GM21515 (cell line): ENCODE measurements at regions not wholly inside any gene's neighbourhood (a gene's known extent, or its start where the extent isn't known, plus 50 kb on each side); places are given as distances from the start of the nearest gene placed in this dataset.

Experiments
- ATAC-seq: cut with Tn5 transposase; IDR thresholded peaks from one replicate; pipeline ENCODE4 v1.9.1; 2021; ENCODE audit not compliant: unreplicated experiment

DNA sequence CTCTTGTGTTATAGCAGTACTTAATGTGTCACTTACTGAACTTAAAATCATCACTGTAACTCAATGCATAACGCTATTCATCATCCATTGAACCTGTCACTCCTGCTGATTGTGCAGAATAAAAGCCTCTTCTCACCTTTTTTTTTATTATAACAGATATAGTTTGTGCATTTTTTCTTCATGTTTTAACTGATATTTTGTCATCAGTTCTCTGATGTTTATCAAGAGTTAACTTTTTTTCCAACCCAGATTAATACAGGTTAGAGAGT is 100.4 kb downstream of the SLIT2 start:
- ATAC-seq = no peak

DNA sequence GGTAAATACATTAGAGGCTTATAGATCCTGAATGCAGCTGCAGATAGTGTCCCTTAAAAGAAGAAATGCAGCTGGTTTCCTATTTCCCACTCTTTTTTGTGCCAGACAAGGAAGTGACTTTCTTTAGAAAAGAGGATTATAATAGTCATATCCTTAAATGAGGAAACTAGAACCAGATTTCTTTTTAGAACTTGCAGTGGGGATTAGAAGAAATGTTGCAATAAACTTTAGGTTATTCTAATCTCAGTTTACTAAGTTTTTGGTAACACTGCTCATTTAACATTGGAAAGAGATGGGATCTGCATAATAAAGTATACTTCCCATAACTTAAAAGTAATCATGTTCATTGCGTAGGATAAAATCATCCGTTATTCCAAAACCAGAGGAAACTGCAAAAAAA is 101.9 kb downstream of the SLIT2 start:
- ATAC-seq = no peak

DNA sequence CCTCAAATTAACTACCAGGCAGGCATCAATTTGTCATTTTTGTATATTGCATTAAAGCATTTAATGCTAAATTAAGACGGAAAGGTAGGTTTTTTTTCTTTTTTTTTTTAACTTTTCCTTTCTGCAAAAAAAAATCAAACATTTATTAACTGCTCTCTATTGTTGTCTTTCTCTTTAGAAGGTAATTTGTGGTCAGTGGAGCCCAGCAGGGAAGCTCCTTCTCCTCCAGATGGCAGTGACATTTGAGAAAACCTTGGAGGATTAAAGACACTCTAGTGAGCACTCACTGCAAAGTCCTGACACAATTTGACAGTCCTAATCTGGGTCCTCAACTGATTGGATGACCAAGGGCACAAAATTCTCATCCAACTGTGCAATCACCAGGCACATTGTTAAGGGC is 102.4 kb downstream of the SLIT2 start:
- no peak for ATAC-seq

DNA sequence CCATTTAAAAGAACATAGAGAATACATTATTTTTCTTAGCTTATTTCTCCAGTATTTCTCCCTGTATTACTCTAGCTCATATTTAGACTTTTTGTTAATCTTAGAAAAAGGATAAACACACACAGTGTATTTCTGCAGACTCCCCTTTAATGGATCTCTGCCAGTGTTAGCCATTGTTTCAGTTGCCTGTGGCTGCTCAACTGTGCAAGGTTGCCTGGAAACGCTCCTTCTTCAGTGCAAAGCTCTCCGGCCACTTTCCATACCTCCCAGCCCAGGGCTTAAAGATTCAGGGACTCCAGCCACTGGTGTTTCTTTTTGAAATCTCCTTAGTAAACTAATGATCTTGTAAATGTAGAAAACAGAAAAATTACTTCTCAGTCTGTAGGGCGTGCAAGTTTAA is 104.9 kb downstream of the SLIT2 start:
- ATAC-seq = no peak

DNA sequence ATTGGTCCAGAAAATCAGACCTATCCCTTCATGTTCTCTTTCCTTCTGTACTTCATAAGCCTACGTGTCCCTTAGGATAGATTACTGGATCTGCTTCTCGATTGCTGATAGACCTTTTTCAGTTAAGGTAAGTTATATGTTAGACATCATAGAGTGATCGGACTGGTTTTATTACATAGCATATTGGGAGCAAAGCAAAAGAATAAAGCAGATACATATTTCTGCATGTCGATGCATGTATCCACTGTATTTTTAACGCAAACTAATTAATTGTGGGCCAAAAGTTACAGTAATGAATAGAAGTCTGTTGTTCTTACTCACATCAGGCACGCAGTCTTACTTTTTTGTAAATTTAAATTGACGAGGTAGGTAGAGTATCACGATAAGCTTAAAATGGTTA is 106.4 kb downstream of the SLIT2 start:
- no peak for ATAC-seq

DNA sequence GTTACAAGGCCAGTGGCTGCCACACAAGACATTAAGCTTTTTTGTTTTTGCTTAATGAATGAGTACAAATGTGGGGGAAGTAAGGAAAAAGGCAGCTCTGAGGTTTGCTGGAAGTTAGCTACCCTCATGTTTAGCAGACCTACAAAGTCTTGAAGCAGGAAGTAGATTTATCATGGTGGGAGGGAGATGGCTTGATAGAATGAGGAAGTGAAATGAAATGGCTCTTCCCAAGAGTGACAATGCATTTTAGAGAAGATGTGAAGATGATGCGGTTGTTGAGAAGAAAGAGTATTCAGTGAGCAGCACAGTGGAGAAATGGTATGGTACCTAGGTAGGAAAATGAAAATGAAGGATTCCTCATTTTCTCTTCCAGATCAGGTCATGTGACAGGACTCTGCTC is 108.0 kb downstream of the SLIT2 start:
- peak; percentile 69 for ATAC-seq

DNA sequence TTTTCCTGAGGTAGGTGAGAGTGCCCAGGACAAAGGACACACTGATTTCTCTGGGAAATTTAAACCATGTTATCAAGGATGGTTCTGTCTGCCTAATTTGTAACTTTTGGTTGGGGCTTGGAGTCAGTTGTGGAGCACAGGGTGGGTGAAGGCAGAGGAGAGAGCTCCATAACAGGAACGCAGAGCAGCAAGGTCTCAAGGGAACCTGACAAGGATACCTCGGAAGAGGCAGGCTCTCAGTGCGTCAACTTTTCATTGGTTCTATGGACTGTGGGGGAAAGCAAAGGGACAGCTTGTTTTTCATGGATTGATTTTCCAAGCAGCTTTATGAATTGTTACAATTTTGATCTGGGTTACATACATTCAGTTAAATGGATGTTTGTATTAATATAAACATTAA is 110.4 kb downstream of the SLIT2 start:
- no peak for ATAC-seq

DNA sequence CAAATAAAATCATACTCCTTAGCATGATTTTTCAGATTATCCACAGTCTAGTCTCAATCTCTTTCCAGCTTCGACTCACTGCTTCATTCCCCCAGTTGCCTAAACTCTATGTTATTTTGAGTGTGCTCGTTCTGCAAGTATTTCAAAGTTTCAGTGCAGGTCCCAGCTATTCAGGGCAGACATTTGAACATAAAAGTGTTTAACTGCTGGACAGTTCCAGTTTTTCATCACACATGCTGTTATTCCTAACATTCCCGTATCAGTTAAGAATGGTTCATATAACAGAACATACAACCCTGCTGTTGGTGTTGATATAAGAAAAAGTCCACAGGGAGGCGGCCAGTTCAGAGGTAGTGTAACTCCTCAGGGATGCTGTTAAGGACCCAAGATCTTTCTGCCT is 113.3 kb downstream of the SLIT2 start:
- ATAC-seq = no peak

DNA sequence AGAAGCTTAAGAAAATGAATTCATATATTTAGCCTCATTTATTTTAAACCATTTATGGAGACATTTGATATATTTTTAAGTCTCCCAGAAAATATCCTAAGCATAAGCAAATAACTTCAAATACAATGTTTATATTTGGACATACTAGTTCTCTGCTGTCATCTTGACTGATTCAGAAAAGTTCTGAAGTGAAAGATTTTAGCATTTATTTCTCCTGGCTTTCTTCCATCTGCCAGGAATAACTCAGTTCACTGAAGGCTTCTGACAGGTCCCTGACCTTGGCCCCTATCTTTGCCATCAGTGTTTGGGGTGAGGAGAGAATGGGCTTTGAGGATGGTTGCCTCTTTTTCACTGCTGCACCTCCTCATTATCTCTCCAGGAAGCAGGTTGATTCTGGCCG is 115.7 kb downstream of the SLIT2 start:
- ATAC-seq = no peak

DNA sequence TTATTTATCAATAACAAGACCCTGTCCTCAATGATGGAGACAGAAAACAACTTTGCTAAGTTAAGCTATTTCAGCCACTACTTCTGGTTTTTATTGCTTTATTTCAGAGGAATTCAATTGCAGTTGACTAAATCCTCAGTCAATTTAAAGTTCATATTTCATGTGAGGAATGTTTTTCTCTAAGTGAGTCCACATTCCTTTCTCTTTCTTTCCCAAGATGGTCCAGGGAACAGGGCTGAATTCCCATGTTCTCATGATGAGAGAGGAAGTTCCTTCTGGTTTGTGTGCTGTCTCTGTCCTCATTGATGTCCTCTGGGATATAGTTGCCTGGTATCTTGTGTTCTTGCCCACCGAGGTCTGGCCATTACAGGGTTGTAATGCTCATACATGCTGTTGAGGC is 117.2 kb downstream of the SLIT2 start:
- no peak for ATAC-seq

DNA sequence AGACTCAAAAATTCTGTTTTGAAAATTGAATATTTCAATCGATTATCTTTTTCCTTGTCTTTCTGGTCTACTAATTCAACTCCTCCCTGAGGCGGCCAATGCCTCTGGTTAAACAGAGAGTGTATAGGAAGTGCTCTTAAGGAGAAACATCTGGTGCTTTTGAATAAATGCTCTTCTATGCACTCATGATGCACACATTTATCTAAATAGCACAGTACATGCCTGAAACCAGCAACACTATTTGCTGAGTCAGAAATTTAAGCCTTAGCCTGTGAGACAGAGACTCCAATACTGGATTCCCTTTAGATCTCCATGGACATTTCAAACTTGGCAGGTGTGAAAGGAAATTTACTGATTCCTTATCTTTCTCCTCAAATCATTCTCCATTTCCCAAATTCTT is 118.6 kb downstream of the SLIT2 start:
- no peak for ATAC-seq

DNA sequence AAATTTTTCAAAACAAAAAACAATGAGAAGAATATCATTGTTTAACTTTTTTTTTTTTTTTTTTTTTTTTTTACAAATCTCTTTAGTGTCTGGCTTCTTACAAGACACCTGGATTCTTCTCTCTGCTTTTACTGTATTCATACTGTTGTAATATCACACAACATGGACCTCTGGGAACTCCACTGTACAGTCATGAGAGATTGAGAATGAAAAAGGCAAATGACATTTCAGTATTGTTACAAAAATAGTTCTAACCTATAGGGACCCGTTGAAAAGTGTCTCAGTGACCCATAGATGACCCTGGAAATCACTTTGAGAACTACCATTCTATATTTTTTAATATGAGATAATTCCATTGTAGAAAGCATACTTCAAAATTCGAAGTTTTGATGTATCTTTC is 124.4 kb downstream of the SLIT2 start:
- ATAC-seq = no peak

DNA sequence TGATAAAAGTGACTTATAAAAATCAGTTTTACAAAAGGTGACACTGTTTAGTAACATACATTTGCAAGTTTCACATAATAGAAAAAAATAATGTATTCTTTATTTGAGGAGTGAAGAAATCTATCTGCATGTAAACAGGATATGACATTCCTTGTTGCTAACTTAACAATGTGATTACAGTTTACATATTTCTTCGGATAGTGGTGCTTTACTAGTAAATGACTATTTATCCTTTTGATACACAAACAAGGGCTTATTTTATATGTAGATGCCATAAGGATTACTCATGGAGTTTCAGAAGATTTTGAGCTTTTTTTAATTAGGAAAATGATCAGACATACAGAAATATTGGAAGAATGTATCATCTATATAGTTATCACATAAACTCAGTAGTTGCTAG is 126.5 kb downstream of the SLIT2 start:
- ATAC-seq = no peak

DNA sequence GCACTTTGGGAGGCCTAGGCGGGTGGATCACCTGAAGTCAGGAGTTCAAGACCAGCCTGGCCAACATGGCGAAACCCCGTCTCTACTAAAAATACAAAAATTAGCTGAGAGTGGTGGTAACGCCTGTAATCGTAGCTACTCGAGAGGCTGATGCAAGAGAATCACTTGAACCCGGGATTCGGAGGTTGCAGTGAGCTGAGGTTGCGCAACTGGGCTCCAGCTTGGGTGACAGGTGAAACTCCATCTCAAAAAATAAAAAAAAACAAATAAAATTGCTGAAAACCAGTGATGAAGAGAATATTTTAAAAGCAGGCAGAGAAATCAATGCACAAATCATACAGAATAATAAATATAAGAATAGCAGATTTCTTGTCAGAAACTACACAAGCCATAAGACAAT is 129.3 kb downstream of the SLIT2 start:
- no peak for ATAC-seq

DNA sequence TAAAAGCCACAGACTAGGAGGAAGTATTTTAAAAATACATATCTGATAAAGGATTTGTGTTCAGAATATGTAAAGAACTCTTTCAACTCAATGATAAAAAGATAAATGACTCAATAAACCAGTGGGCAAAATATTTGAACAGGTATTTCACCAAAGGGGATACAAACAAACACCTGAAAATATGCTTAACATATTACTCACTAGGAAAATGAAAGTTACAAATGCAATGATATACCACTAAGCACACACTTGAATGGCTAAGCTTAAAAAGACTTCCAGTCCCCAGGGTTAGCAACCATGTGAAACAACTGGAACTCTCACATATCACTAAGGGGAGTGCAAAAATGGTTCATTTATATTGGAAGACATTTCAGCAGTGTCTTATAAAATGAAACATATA is 131.6 kb downstream of the SLIT2 start:
- no peak for ATAC-seq

DNA sequence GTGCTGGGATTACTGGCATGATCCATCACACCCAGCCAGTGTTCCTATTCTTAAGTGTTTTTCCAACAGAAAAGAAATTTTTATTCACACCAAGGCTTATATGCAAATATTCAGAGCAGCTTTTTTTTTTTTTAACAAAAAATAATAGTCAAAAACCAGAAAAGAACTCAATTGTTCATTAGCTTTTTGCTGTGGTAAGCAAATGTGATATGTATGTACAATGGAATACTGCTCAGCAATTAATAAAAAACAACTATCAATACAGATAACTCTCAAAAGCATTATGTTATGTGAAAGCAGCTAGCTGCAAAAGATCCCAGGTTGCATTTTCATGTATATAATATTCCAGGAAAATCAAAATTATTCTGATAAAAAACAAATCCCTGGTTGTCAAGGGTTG is 132.3 kb downstream of the SLIT2 start:
- ATAC-seq = no peak

DNA sequence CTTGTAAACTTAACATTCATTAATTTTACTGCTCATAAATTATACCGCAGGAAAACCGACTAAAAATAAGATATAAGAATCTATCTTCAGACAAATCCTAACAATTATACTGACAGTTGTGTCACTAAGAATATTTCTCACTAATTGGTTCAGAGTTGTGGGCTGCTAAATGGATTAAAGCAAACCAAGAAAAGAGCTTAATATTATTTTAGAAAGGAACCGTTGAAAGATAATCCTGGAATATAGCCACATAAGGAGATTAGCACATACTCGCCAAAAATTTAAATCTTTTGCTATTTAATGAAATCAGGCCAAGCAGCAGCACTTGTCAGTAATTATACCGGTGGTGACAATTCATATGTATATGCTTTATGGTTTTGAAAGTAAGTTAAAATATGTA is 132.8 kb downstream of the SLIT2 start:
- no peak for ATAC-seq

DNA sequence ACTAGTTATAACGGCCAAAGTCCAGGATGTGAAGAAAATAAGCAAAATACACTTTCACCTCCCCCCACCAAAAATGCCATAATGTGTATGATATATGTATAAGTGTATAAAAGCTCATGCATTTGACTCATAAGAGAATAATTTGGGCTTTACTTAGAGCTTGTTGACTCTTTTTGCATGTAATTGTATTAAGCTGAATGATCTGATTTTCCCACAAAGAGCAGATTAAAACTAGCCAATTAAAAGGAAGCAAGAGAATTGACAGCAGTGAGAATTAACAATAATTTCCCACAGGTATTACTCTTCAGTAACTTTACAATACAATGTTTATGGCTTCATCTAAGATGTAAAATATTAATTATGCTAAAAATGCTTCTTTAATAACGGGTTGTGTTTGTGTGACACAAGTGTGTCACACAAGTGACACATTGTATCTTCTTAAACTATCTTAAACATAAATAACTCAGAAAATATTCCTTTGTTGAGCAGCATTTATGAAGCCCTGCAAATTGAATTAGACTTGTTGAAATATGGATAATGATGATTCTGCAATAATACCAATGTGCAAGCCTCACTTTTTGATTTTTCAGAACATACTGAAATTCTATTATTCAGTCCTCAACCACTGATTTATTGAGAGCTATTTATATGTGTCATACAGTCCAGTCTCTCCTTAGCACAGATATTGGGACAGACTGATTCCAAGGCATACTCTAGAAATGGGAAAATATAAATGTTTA is 134.5 kb downstream of the SLIT2 start:
- ATAC-seq = no peak

DNA sequence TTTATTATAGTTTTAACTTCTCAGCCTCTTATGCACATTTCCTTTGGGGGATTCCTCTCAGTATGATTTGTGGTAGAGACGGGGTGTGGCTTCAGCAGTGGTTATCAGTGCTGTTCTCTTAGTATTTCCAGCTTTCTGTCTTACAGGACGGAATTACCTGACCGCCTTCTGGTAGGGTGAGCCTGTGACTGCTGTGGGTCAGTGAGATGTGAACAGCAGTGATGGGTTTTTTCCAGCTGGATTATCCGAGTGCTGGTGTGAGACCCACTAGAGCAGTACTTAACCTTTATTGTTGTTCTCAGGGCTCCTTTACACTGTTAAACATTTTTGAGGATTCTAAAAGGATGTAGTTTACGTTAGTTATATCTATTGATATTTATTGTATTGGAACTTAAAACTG is 135.2 kb downstream of the SLIT2 start:
- ATAC-seq = no peak

DNA sequence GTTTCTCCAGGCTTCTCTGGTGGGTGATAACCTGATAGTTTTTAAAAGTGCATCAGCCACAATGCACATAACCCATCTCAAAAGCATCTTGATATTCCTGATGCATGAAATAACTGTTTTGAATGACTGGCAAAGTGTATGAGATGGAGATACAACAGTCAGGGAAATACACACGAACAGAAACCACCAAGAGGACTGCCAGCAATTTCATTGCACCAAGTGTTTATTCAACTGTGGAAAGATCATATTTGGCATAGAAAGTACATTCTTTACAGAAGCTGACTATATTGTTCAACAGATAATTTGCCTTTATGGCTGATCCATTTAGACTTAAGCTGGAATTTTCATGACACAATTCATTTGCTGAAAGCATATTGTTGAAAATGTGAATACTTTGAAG is 139.5 kb downstream of the SLIT2 start:
- ATAC-seq = no peak

DNA sequence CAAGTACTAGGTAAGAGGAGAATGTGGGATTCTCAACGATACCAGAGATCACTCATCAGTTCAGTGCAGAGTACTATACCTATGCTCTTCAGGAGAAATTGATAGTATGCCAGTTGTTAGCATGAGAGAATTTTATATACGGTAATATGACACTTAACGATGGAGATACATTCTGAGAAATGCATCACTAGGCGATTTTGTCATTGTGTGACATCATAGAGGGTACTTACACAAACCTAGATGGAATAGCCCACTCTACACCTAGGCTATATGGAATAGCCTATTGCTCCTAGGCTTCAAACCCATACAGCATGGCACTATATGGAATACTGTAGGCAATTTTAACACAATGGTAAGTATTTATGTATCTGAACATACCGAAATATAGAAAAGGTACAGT is 140.2 kb downstream of the SLIT2 start:
- ATAC-seq = no peak

DNA sequence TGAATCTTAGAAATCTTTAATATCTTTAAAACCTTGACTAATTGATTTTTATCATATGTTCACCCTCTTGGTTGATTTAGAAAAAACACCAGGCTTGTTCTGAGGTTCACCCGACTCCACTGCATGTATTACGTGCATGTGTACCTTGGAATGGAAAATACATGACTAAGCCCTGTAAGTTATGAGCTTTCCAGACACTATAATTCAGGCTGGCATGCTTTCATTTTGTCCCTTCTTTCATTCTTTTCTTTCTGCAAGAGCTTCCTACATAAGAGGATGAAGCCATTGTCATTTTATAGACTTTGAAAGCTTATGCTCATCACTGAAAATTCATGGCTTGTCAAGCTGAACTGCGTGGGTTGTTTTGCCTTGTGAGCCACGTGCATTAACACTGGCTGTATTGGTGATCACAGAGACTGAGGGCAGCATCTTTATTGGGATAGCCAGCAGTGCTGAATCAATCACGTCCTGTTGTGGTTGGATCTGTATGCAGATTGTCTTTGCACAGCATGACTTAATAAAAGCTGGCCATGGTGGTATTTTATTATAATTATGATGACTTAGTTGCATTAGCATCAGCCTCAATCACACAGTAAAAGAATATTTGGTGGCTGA is 141.9 kb downstream of the SLIT2 start:
- no peak for ATAC-seq

DNA sequence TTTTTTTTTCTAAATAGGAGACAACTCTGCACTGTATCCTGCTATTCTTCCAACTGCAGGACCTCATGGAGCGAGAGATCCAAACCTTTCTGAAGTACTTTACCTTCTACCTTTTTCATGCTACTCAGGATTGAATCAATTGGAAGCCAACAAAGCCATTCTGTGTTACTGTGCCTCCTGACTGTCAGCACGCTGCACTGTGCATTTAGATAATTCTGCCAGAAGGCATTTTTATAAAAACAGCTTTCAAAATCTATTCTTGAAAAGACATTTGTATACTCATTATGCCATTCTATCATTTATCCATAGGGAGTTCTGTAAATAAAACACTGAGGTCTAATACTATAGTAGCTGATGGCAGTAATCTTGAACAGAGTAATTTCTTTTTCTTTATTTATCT is 142.8 kb downstream of the SLIT2 start:
- ATAC-seq = no peak
